Tibial artery (tissue), 4 donors: ENCODE measurements at regions not wholly inside any gene's neighbourhood (a gene's known extent, or its start where the extent isn't known, plus 50 kb on each side); places are given as distances from the start of the nearest gene placed in this dataset.

Experiments
- DNase-seq, 2 donors: peaks; one replicate each; pipeline ENCODE4 v3.0.0-alpha.2; 2019
- H3K27ac ChIP-seq, 2 donors: fragments of 200-600 bp; sonication (generic) in 1 of 2; 1 replicate in 1 of 2; 2 replicates in 1 of 2; pipeline ENCODE4 v1.5.1; 2018 to 2019; ENCODE audit warnings: mild to moderate bottlenecking in 1 of 2
- H3K27me3 ChIP-seq, 2 donors: fragments of 200-600 bp; sonication (generic) in 1 of 2; one replicate each; pipeline versions ENCODE4 v1.5.1 to v1.6.0; 2016 to 2019
- H3K36me3 ChIP-seq, 3 donors: fragments of 200-600 bp; sonication (generic) in 2 of 3; one replicate each; pipeline ENCODE4 v1.5.1; 2016 to 2019; ENCODE audit warnings: mild to moderate bottlenecking in 2 of 3
- H3K4me1 ChIP-seq, 4 donors: fragments of 200-600 bp; sonication (generic) in 2 of 4; 1 replicate in 3 of 4; 2 replicates in 1 of 4; pipeline ENCODE4 v1.5.1; 2016 to 2019
- H3K4me3 ChIP-seq, 2 donors: fragments of 200-600 bp; sonication (generic) in 1 of 2; 1 replicate in 1 of 2; 2 replicates in 1 of 2; pipeline ENCODE4 v1.5.1; 2018 to 2019; ENCODE audit warnings: mild to moderate bottlenecking in 2 of 2
- H3K9me3 ChIP-seq, 3 donors: fragments of 200-600 bp; sonication (generic) in 1 of 3; one replicate each; pipeline ENCODE4 v1.5.1; 2016 to 2019
- CTCF ChIP-seq, 2 experiments: fragments of 200-600 bp in 1 of 2; fragments of 450-650 bp in 1 of 2; IDR thresholded peaks; one replicate each; pipeline ENCODE4 v1.5.1; 2017 to 2019; ENCODE audit warnings: antibody characterized with exemption in 2 of 2, mild to moderate bottlenecking in 1 of 2, moderate library complexity in 1 of 2
- intact Hi-C: fragments of 100-400 bp; cut with DNase I; formaldehyde crosslinking; loops from one replicate; pipeline ENCODE4 v1.15.0; 2023; ENCODE audit warnings: low total_unique reads

DNA sequence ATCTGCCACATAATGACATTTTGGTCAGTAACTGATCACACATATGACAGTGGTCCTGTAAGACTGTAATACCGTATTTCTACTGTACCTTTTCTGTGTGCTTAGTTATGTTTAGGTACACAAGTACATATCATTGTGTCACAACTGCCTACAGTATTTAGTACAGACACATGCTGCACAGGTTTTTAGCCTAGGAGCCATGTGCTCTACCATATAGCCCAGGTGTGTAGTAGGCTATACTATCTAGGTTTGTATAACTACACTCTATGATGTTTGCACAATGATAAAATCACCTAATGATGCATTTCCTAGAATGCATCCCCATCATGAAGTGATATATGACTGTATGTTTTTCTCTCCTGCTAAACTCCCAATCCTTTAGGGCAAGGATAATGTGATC, 61.2 kb upstream of the MIR17HG start:
- H3K27me3 ChIP-seq: no peaks in the 10 kb centered on the region
- H3K4me1 ChIP-seq: no peaks in the 10 kb centered on the region
- H3K4me3 ChIP-seq: no peak overlapping the region
- no peak for DNase-seq
- TF ChIP-seq CTCF (IDR thresholded peaks at IDR 0.05): no peak
- no peaks in the 10 kb centered on the region for H3K9me3 ChIP-seq
- H3K27ac ChIP-seq: no peak overlapping the region
- intact Hi-C loops: no loop called here
- no peaks in the 10 kb centered on the region for H3K36me3 ChIP-seq

- H3K27me3 ChIP-seq: no peaks in the 10 kb centered on the region
- H3K4me3 ChIP-seq: no peak overlapping the region
- TF ChIP-seq CTCF (IDR thresholded peaks at IDR 0.05): no peak
- no peaks in the 10 kb centered on the region for H3K4me1 ChIP-seq
- no peaks in the 10 kb centered on the region for H3K9me3 ChIP-seq
- intact Hi-C loops: no loop called here
- H3K27ac ChIP-seq: no peak overlapping the region
- no peaks in the 10 kb centered on the region for H3K36me3 ChIP-seq
- DNase-seq: no peak
Observed at GRCh38 chr13:91291078-91291477, 56.4 kb upstream of the MIR17HG start.

- intact Hi-C loops: no loop called here
- Histone ChIP-seq H3K9me3 (no peaks in the 10 kb centered on the region), H3K36me3 (no peaks in the 10 kb centered on the region), H3K4me1 (no peaks in the 10 kb centered on the region), H3K27ac (no peak overlapping the region), H3K27me3 (no peaks in the 10 kb centered on the region), H3K4me3 (no peak overlapping the region)
- DNase-seq: no peak
- no peak for TF ChIP-seq CTCF (IDR thresholded peaks at IDR 0.05)
Observed at GRCh38 chr13:91292630-91293221, 54.8 kb upstream of the MIR17HG start.

DNA sequence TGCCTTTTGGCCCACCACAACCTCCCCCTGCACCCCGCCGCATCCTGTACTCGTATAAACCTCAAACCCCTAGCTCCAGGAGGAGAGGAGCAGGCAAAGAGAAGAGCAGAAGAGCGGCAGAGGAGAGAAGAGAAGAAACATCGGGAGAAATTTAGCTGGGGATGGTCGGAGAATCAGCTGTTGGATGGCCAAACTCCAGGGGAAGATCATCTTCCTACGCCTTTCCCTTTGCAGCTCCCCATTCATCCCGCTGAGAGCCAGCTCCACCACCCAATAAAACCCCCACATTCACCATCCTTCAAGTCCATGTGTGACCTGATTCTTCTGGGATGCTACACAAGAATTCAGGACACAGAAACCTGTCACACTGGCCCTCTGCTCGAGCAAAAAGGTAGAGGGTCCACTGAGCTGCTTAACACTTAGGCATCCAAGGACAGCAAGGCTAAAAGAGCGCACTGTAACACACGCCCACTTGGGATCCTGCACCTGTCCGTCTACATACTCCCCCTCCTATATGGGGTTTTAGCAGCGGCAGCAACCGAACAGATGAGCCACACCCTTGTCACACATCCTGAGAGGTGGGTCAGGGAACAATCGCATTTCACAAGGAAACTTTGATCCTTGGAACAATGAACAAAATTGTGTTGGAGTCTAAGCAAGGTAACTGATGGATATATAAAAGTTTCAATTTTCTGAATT, 51.6 kb upstream of the MIR17HG start:
- no peak for TF ChIP-seq CTCF (IDR thresholded peaks at IDR 0.05)
- Histone ChIP-seq H3K4me1 (no peaks in the 10 kb centered on the region), H3K27ac (no peak overlapping the region), H3K4me3 (no peak overlapping the region), H3K27me3 (peaks cover 0 to 3% of the 10 kb centered on the region in 2 donors), H3K9me3 (no peaks in the 10 kb centered on the region), H3K36me3 (no peaks in the 10 kb centered on the region)
- DNase-seq: no peak
- intact Hi-C loops: no loop called here

DNA sequence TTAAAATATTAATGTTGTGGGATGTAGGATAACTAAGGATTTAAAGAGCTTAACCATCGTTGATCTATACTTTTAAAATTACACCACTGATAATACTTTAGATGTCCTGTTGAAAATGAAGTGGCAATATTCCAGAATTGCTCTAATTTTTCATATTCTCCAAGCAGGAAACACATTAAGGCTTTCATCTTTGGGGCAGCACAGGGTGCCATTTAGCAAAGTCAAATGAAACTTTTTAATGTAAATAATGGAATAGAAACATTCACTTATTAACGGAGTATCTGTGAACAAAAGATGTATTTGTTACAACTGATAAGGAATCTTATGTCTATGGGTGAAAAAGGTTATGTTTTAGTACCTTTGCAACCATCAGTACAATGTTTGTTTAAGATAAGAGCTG, 50.0 kb upstream of the MIR17HG start:
- no peaks in the 10 kb centered on the region for H3K4me1 ChIP-seq
- TF ChIP-seq CTCF (IDR thresholded peaks at IDR 0.05): no peak
- intact Hi-C loops: no loop called here
- H3K27me3 ChIP-seq: peaks cover 0 to 3% of the 10 kb centered on the region in 2 donors
- H3K9me3 ChIP-seq: no peaks in the 10 kb centered on the region
- H3K27ac ChIP-seq: no peak overlapping the region
- H3K36me3 ChIP-seq: no peaks in the 10 kb centered on the region
- DNase-seq: no peak
- H3K4me3 ChIP-seq: no peak overlapping the region
